IMR-90 (cell line): ENCODE measurements at regions not wholly inside any gene's neighbourhood (a gene's known extent, or its start where the extent isn't known, plus 50 kb on each side); places are given as distances from the start of the nearest gene placed in this dataset.

Experiments
- ATAC-seq: fragments of 200-7000 bp; cut with Tn5 transposase; 2 replicates; pipeline ENCODE4 v1.9.1; 2020; ENCODE audit warnings: low read depth, mild to moderate bottlenecking, moderate library complexity
- BruUV-seq: library from RNA; stranded (reverse); fragments of 400-500 nt; replicated peaks from 2 replicates; lab custom pipeline; 2021; lab: Mats Ljungman, UMichigan
- CTCF ChIA-PET: fragments of 300-600 bp; formaldehyde crosslinking; extraction: SDS; loops from one replicate; lab custom pipeline; 2021; ENCODE audit warnings: antibody characterized with exemption; lab: Yijun Ruan, JAX
- POLR2A ChIA-PET: fragments of 300-600 bp; sonication (Branson Sonifier 250); formaldehyde crosslinking; loops from one replicate; lab custom pipeline; 2022; ENCODE audit warnings: antibody characterized with exemption; ENCODE audit not compliant: unreplicated experiment; lab: Charles Lee
- DNase-seq: peaks from one replicate; pipeline ENCODE4 v3.0.0; 2013
- H2AFZ ChIP-seq: replicated peaks from 2 replicates; pipeline ENCODE3; 2013; ENCODE audit warnings: low read length, mild to moderate bottlenecking; ENCODE audit not compliant: poor library complexity
- H2AK5ac ChIP-seq: 2 replicates; pipeline ENCODE4 v1.6.1; 2013; ENCODE audit warnings: low read depth, low read length, inconsistent platforms
- H2AK9ac ChIP-seq: replicated peaks from 2 replicates; pipeline ENCODE3; 2013; ENCODE audit warnings: mild to moderate bottlenecking, low read depth, low read length, moderate library complexity; ENCODE audit not compliant: poor library complexity
- H2BK120ac ChIP-seq: 2 replicates; pipeline ENCODE4 v1.6.1; 2013; ENCODE audit warnings: low read depth, low read length, inconsistent platforms
- H2BK15ac ChIP-seq: 3 replicates; pipeline ENCODE4 v1.6.1; 2013; ENCODE audit warnings: low read depth, low read length, inconsistent platforms
- H2BK20ac ChIP-seq: 2 replicates; pipeline ENCODE4 v1.6.1; 2013; ENCODE audit warnings: low read depth, mild to moderate bottlenecking, inconsistent platforms, low read length, moderate library complexity
- H2BK5ac ChIP-seq: 2 replicates; pipeline ENCODE4 v1.6.1; 2013; ENCODE audit warnings: mild to moderate bottlenecking, low read depth, low read length, inconsistent platforms; ENCODE audit not compliant: poor library complexity, severe bottlenecking
- H3K14ac ChIP-seq: replicated peaks from 2 replicates; pipeline ENCODE4 v1.6.1; 2013; ENCODE audit warnings: low read depth, low read length, inconsistent platforms
- H3K18ac ChIP-seq: 2 replicates; pipeline ENCODE4 v1.6.1; 2013; ENCODE audit warnings: low read depth, low read length, control low read depth
- H3K23ac ChIP-seq: 2 replicates; pipeline ENCODE4 v1.6.1; 2013; ENCODE audit warnings: low read depth, low read length, inconsistent platforms
- H3K27ac ChIP-seq: 2 replicates; pipeline ENCODE4 v1.5.1; 2013; ENCODE audit warnings: mild to moderate bottlenecking, control low read depth, low read length; ENCODE audit not compliant: insufficient read depth
- H3K27me3 ChIP-seq: 2 replicates; pipeline ENCODE4 v1.6.1; 2013; ENCODE audit warnings: low read length; ENCODE audit not compliant: control insufficient read depth, insufficient read depth
- H3K36me3 ChIP-seq: 2 replicates; pipeline ENCODE4 v1.6.1; 2013; ENCODE audit warnings: low read length, mixed read lengths; ENCODE audit not compliant: control insufficient read depth, insufficient read depth
- H3K4ac ChIP-seq: 2 replicates; pipeline ENCODE4 v1.6.1; 2013; ENCODE audit warnings: low read depth, low read length, inconsistent platforms
- H3K4me1 ChIP-seq: 2 replicates; pipeline ENCODE4 v1.6.1; 2013; ENCODE audit warnings: low read length, mixed read lengths; ENCODE audit not compliant: control insufficient read depth, insufficient read depth
- H3K4me2 ChIP-seq: 2 replicates; pipeline ENCODE4 v1.6.1; 2013; ENCODE audit warnings: low read depth, mild to moderate bottlenecking, control low read depth, low read length, moderate library complexity
- H3K4me3 ChIP-seq: 2 replicates; pipeline ENCODE4 v1.5.1; 2013; ENCODE audit warnings: low read depth, mild to moderate bottlenecking, control low read depth, low read length, moderate library complexity; ENCODE audit not compliant: insufficient read depth
- H3K56ac ChIP-seq: 2 replicates; pipeline ENCODE4 v1.6.1; 2013; ENCODE audit warnings: low read length, inconsistent platforms; ENCODE audit not compliant: insufficient read depth; ENCODE audit errors: extremely low read depth
- H3K79me1 ChIP-seq, 2 experiments: 2 replicates each; pipeline ENCODE4 v1.6.1; 2013; ENCODE audit warnings: low read length in 2 of 2, inconsistent platforms in 1 of 2, low read depth in 1 of 2
- H3K9ac ChIP-seq: 2 replicates; pipeline ENCODE4 v1.6.1; 2013; ENCODE audit warnings: low read depth, low read length, control low read depth
- H3K9me1 ChIP-seq: 2 replicates; pipeline ENCODE4 v1.6.1; 2013; ENCODE audit warnings: low read length, inconsistent platforms; ENCODE audit not compliant: insufficient read depth
- H3K9me3 ChIP-seq: 2 replicates; pipeline ENCODE4 v1.6.1; 2013; ENCODE audit warnings: low read length; ENCODE audit not compliant: control insufficient read depth, insufficient read depth
- H4K20me1 ChIP-seq: 2 replicates; pipeline ENCODE4 v1.6.1; 2013; ENCODE audit warnings: low read length, inconsistent platforms; ENCODE audit not compliant: insufficient read depth
- H4K5ac ChIP-seq: 2 replicates; pipeline ENCODE4 v1.6.1; 2013; ENCODE audit warnings: mild to moderate bottlenecking, low read depth, low read length, control low read depth
- H4K8ac ChIP-seq, 2 experiments: 2 replicates each; pipeline ENCODE4 v1.6.1; 2013; ENCODE audit warnings: low read depth in 2 of 2, low read length in 2 of 2, control low read depth in 1 of 2, inconsistent platforms in 1 of 2
- H4K91ac ChIP-seq: 2 replicates; pipeline ENCODE4 v1.6.1; 2013; ENCODE audit warnings: low read depth, low read length, inconsistent platforms; ENCODE audit not compliant: insufficient read depth
- CEBPB ChIP-seq: IDR thresholded peaks from 2 replicates; pipeline ENCODE4 v1.6.1; 2012; ENCODE audit warnings: low read depth, low read length, improper control_type of control experiment
- CHD1 ChIP-seq: IDR thresholded peaks from 2 replicates; pipeline ENCODE4 v1.6.1; 2012; ENCODE audit warnings: low read depth, low read length, improper control_type of control experiment
- MAZ ChIP-seq: IDR thresholded peaks from 2 replicates; pipeline ENCODE4 v1.6.1; 2012; ENCODE audit warnings: low read depth, mild to moderate bottlenecking, low read length, improper control_type of control experiment, moderate library complexity, borderline replicate concordance
- MXI1 ChIP-seq: IDR thresholded peaks from 2 replicates; pipeline ENCODE4 v1.6.1; 2012; ENCODE audit warnings: low read depth, mild to moderate bottlenecking, low read length, moderate library complexity, borderline replicate concordance
- NFE2L2 ChIP-seq: fragments of 150-350 bp; IDR thresholded peaks from 2 replicates; pipeline ENCODE4 v1.6.1; 2016; ENCODE audit warnings: low read depth, mild to moderate bottlenecking, low read length
- RAD21 ChIP-seq: IDR thresholded peaks from 2 replicates; pipeline ENCODE4 v1.6.1; 2012; ENCODE audit warnings: low read length, improper control_type of control experiment
- USF2 ChIP-seq: fragments of 150-350 bp; IDR thresholded peaks from 2 replicates; pipeline ENCODE4 v1.6.1; 2017; ENCODE audit warnings: mild to moderate bottlenecking, antibody characterized with exemption, low read length, low read depth
- dilution Hi-C: fragments of 300-500 bp; cut with HindIII; formaldehyde crosslinking; loops from one replicate; pipeline ENCODE4 v1.14.3; 2018; ENCODE audit warnings: low sequenced_read_pairs; ENCODE audit not compliant: unreplicated experiment
- in situ Hi-C: fragments of 300-500 bp; cut with MboI; formaldehyde crosslinking; loops from 3 replicates; pipeline ENCODE4 v1.14.3; 2019; ENCODE audit warnings: low sequenced_read_pairs, inconsistent platforms, mixed read lengths
- intact Hi-C: fragments of 100-400 bp; cut with micrococcal nuclease; formaldehyde crosslinking; loops from 2 replicates; pipeline ENCODE4 v1.10.0; 2022

GRCh38 chr4:160141206-160141605 is 1038.3 kb downstream of the RAPGEF2 start:
- ATAC-seq, result no peak
- no peaks in the 10 kb centered on the region for H3K36me3 ChIP-seq
- no peak overlapping the region for H2BK20ac ChIP-seq
- no peak overlapping the region for H3K56ac ChIP-seq
- no peak for DNase-seq
- H4K5ac ChIP-seq, result no peak overlapping the region
- in situ Hi-C loops (no loop called here), dilution Hi-C loops (no loop called here), intact Hi-C loops (no loop called here)
- no peak overlapping the region for H2BK5ac ChIP-seq
- no peak overlapping the region for H3K14ac ChIP-seq
- no peak overlapping the region for H2AFZ ChIP-seq
- CTCF ChIA-PET, result interaction anchor here (0.6 kb wide), 1 partner anchor 56 kb away, joined by 4 read pairs; no protein-coding TSS in a partner anchor
- H3K27me3 ChIP-seq, result no peaks in the 10 kb centered on the region
- POLR2A ChIA-PET, result no interaction called here
- peaks cover 4% of the 10 kb centered on the region; the same call in 1 of the 2 replicates for H3K9me3 ChIP-seq
- H3K4me3 ChIP-seq, result no peak overlapping the region
- H3K79me1 ChIP-seq, result no peaks in the 10 kb centered on the region
- H2BK15ac ChIP-seq, result no peak overlapping the region
- no peak overlapping the region for H3K27ac ChIP-seq
- H3K4ac ChIP-seq, result no peak overlapping the region
- no peaks in the 10 kb centered on the region for H4K20me1 ChIP-seq
- no peak overlapping the region for H3K9ac ChIP-seq
- no peaks in the 10 kb centered on the region for H3K4me1 ChIP-seq
- H4K91ac ChIP-seq, result no peak overlapping the region
- no peak overlapping the region for H4K8ac ChIP-seq
- H2BK120ac ChIP-seq, result no peak overlapping the region
- no TSS peak for BruUV-seq
- no peak overlapping the region for H2AK5ac ChIP-seq
- TF ChIP-seq MXI1, result no peak
- no peak for TF ChIP-seq USF2
- no peak for TF ChIP-seq NFE2L2
- TF ChIP-seq MAZ, result no peak
- no peak for TF ChIP-seq CEBPB
- TF ChIP-seq RAD21, result no peak
- TF ChIP-seq CHD1, result no peak
- no peak overlapping the region for H3K23ac ChIP-seq
- H2AK9ac ChIP-seq, result no peak overlapping the region
- H3K18ac ChIP-seq, result no peak overlapping the region
- no peaks in the 10 kb centered on the region for H3K9me1 ChIP-seq
- H3K4me2 ChIP-seq, result no peak overlapping the region
